ENCODE measurements at regions not wholly inside any gene's neighbourhood (a gene's known extent, or its start where the extent isn't known, plus 50 kb on each side); places are given as distances from the start of the nearest gene placed in this dataset.

DNA sequence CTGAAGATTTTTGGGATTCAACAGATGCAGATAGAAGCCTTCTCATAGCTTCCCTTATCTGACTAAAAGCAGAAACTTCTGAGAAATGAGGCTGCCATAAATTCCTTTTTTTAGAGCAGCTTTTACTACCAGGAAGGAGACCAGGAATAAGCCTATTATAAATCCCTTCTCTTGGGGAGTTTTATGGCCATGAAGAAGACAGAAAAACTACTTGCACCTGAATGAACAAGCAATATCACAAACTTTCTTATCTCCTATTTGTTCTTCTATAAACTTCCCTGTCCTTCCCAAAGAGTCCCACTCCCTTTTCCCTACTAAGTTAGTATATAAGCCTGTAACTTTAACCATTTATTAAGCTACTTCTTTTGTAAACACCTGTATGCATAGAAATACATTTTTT is 603.1 kb downstream of the NSUN3 start:
- no peak overlapping the region for H3K18ac ChIP-seq (ENCODE audit: low read length)
- H3K79me1 ChIP-seq (ENCODE audit: low read depth, low read length) = no peaks in the 10 kb centered on the region
- H3K14ac ChIP-seq (ENCODE audit: low read length) = no peak overlapping the region
- no peak overlapping the region for H3K9ac ChIP-seq (ENCODE audit: low read depth, low read length, poor library complexity)
- no peak overlapping the region for H2BK15ac ChIP-seq (ENCODE audit: low read length)
- H2AFZ ChIP-seq (ENCODE audit: low read length) = no peak overlapping the region
- H3K4me2 ChIP-seq (ENCODE audit: insufficient read depth, low read length, poor library complexity, severe bottlenecking) = no peak overlapping the region
- no peak overlapping the region for H4K8ac ChIP-seq (ENCODE audit: low read depth, low read length)
- no peak for DNase-seq (ENCODE audit: low spot score)
- H2AK5ac ChIP-seq (ENCODE audit: low read depth, low read length) = no peak overlapping the region
- no peaks in the 10 kb centered on the region for H3K9me3 ChIP-seq (replicated peaks in 1 of 2; ENCODE audit: control insufficient read depth in 2 of 2, insufficient read depth in 1 of 2, low read depth in 1 of 2, low read length in 2 of 2)
- no peak overlapping the region for H2BK120ac ChIP-seq (ENCODE audit: low read depth, low read length)
- H3K27me3 ChIP-seq (ENCODE audit: control insufficient read depth in 3 of 3, insufficient read depth in 3 of 3, low read depth in 1 of 3, low read length in 3 of 3) = no peaks in the 10 kb centered on the region
- no peaks in the 10 kb centered on the region for H3K4me1 ChIP-seq (ENCODE audit: control insufficient read depth in 2 of 2, insufficient read depth in 1 of 2, low read depth in 1 of 2, low read length in 2 of 2)
- H2BK5ac ChIP-seq (ENCODE audit: low read length) = no peak overlapping the region
- H3K4ac ChIP-seq (ENCODE audit: low read length) = no peak overlapping the region
- H3K27ac ChIP-seq (replicated peaks; ENCODE audit: low read length) = no peak overlapping the region
- no peak overlapping the region for H3K4me3 ChIP-seq (ENCODE audit: low read length in 2 of 2)
- no peak overlapping the region for H3K23ac ChIP-seq (ENCODE audit: low read depth, low read length, poor library complexity)
- H3K36me3 ChIP-seq (replicated peaks in 1 of 2; ENCODE audit: control insufficient read depth in 2 of 2, insufficient read depth in 2 of 2, low read length in 2 of 2) = no peaks in the 10 kb centered on the region
- no peak overlapping the region for H2BK12ac ChIP-seq (ENCODE audit: low read length)
- no peak overlapping the region for H4K91ac ChIP-seq (ENCODE audit: low read depth, low read length, poor library complexity)

DNA sequence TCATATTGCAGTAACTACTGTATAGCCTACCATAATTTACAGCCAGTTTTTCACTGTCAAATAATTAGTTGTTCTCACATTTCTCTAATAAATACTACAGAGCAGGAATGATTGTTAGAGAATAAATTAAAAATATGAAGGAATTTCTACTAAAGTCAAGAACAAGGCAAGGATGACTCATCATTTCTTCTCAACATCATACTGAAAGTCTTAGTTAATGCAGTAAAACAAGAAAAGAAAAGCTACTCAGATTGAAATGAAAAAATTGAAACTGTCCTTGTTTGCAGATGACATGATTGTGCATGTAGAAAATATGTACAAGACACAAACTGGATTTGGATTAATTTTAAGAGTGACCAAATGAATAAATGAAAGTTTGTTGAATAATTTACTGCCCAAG is 608.2 kb downstream of the NSUN3 start:
- no peak overlapping the region for H2BK5ac ChIP-seq (ENCODE audit: low read length)
- peaks cover 0 to 2% of the 10 kb centered on the region in 2 donors for H3K9me3 ChIP-seq (replicated peaks in 1 of 2; ENCODE audit: control insufficient read depth in 2 of 2, insufficient read depth in 1 of 2, low read depth in 1 of 2, low read length in 2 of 2)
- no peak overlapping the region for H3K27ac ChIP-seq (replicated peaks; ENCODE audit: low read length)
- H2BK120ac ChIP-seq (ENCODE audit: low read depth, low read length) = no peak overlapping the region
- no peaks in the 10 kb centered on the region for H3K4me1 ChIP-seq (ENCODE audit: control insufficient read depth in 2 of 2, insufficient read depth in 1 of 2, low read depth in 1 of 2, low read length in 2 of 2)
- no peak overlapping the region for H3K9ac ChIP-seq (ENCODE audit: low read depth, low read length, poor library complexity)
- no peak overlapping the region for H2AFZ ChIP-seq (ENCODE audit: low read length)
- H3K14ac ChIP-seq (ENCODE audit: low read length) = no peak overlapping the region
- H3K79me1 ChIP-seq (ENCODE audit: low read depth, low read length) = no peaks in the 10 kb centered on the region
- H3K4me3 ChIP-seq (ENCODE audit: low read length in 2 of 2) = no peak overlapping the region
- no peak overlapping the region for H3K18ac ChIP-seq (ENCODE audit: low read length)
- no peak overlapping the region for H3K23ac ChIP-seq (ENCODE audit: low read depth, low read length, poor library complexity)
- DNase-seq (ENCODE audit: low spot score) = no peak
- no peak overlapping the region for H3K4me2 ChIP-seq (ENCODE audit: insufficient read depth, low read length, poor library complexity, severe bottlenecking)
- H3K36me3 ChIP-seq (replicated peaks in 1 of 2; ENCODE audit: control insufficient read depth in 2 of 2, insufficient read depth in 2 of 2, low read length in 2 of 2) = no peaks in the 10 kb centered on the region
- H3K4ac ChIP-seq (ENCODE audit: low read length) = no peak overlapping the region
- H4K91ac ChIP-seq (ENCODE audit: low read depth, low read length, poor library complexity) = no peak overlapping the region
- no peak overlapping the region for H2AK5ac ChIP-seq (ENCODE audit: low read depth, low read length)
- H2BK12ac ChIP-seq (ENCODE audit: low read length) = no peak overlapping the region
- H3K27me3 ChIP-seq (ENCODE audit: control insufficient read depth in 3 of 3, insufficient read depth in 3 of 3, low read depth in 1 of 3, low read length in 3 of 3) = no peaks in the 10 kb centered on the region
- H4K8ac ChIP-seq (ENCODE audit: low read depth, low read length) = no peak overlapping the region
- H2BK15ac ChIP-seq (ENCODE audit: low read length) = no peak overlapping the region

DNA sequence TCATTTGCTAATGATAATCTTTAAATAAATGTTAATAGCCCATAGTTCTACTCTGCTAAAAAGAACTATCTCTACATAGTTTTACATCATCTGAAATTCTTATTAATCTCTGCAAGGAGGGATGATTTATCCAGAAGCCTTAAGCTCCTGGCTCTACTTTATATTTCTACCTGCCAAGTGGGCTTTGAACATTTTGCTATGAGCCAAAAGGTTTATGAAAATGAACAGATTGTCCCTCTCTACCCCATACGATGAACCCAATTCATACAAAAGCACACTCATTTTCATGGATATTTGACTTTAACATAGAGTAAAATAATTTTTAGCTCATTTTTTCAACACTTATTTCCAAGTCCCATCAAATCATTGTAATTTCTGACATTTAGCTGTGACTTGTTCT is 611.0 kb downstream of the NSUN3 start:
- no peak overlapping the region for H3K4ac ChIP-seq (ENCODE audit: low read length)
- H2AFZ ChIP-seq (ENCODE audit: low read length) = no peak overlapping the region
- H3K14ac ChIP-seq (ENCODE audit: low read length) = no peak overlapping the region
- no peaks in the 10 kb centered on the region for H3K27me3 ChIP-seq (ENCODE audit: control insufficient read depth in 3 of 3, insufficient read depth in 3 of 3, low read depth in 1 of 3, low read length in 3 of 3)
- no peak overlapping the region for H3K23ac ChIP-seq (ENCODE audit: low read depth, low read length, poor library complexity)
- H2BK15ac ChIP-seq (ENCODE audit: low read length) = no peak overlapping the region
- no peak overlapping the region for H2BK120ac ChIP-seq (ENCODE audit: low read depth, low read length)
- H3K9me3 ChIP-seq (replicated peaks in 1 of 2; ENCODE audit: control insufficient read depth in 2 of 2, insufficient read depth in 1 of 2, low read depth in 1 of 2, low read length in 2 of 2) = peaks cover 0 to 5% of the 10 kb centered on the region in 2 donors
- H3K9ac ChIP-seq (ENCODE audit: low read depth, low read length, poor library complexity) = no peak overlapping the region
- no peak overlapping the region for H4K91ac ChIP-seq (ENCODE audit: low read depth, low read length, poor library complexity)
- H3K4me2 ChIP-seq (ENCODE audit: insufficient read depth, low read length, poor library complexity, severe bottlenecking) = no peak overlapping the region
- no peak for DNase-seq (ENCODE audit: low spot score)
- no peaks in the 10 kb centered on the region for H3K36me3 ChIP-seq (replicated peaks in 1 of 2; ENCODE audit: control insufficient read depth in 2 of 2, insufficient read depth in 2 of 2, low read length in 2 of 2)
- no peak overlapping the region for H2BK5ac ChIP-seq (ENCODE audit: low read length)
- H3K4me3 ChIP-seq (ENCODE audit: low read length in 2 of 2) = no peak overlapping the region
- H3K18ac ChIP-seq (ENCODE audit: low read length) = no peak overlapping the region
- H3K4me1 ChIP-seq (ENCODE audit: control insufficient read depth in 2 of 2, insufficient read depth in 1 of 2, low read depth in 1 of 2, low read length in 2 of 2) = no peaks in the 10 kb centered on the region
- H2AK5ac ChIP-seq (ENCODE audit: low read depth, low read length) = no peak overlapping the region
- H3K79me1 ChIP-seq (ENCODE audit: low read depth, low read length) = no peaks in the 10 kb centered on the region
- no CpG with 5 or more reads among the region's 1 CpG for WGBS, 2 donors (ENCODE audit: extremely low coverage in 2 of 2, insufficient read length in 2 of 2, insufficient replicate concordance in 1 of 2)
- H4K8ac ChIP-seq (ENCODE audit: low read depth, low read length) = no peak overlapping the region
- H2BK12ac ChIP-seq (ENCODE audit: low read length) = no peak overlapping the region
- no peak overlapping the region for H3K27ac ChIP-seq (replicated peaks; ENCODE audit: low read length)

GRCh38 chr3:94686208-94686607 is 623.3 kb downstream of the NSUN3 start:
- no peaks in the 10 kb centered on the region for H3K9me3 ChIP-seq (replicated peaks in 1 of 2; ENCODE audit: control insufficient read depth in 2 of 2, insufficient read depth in 1 of 2, low read depth in 1 of 2, low read length in 2 of 2)
- no peak overlapping the region for H3K4me2 ChIP-seq (ENCODE audit: insufficient read depth, low read length, poor library complexity, severe bottlenecking)
- H3K4ac ChIP-seq (ENCODE audit: low read length) = no peak overlapping the region
- no peak overlapping the region for H2BK120ac ChIP-seq (ENCODE audit: low read depth, low read length)
- DNase-seq (ENCODE audit: low spot score) = no peak
- no peak overlapping the region for H4K91ac ChIP-seq (ENCODE audit: low read depth, low read length, poor library complexity)
- no peak overlapping the region for H2AK5ac ChIP-seq (ENCODE audit: low read depth, low read length)
- no peaks in the 10 kb centered on the region for H3K79me1 ChIP-seq (ENCODE audit: low read depth, low read length)
- no peaks in the 10 kb centered on the region for H3K4me1 ChIP-seq (ENCODE audit: control insufficient read depth in 2 of 2, insufficient read depth in 1 of 2, low read depth in 1 of 2, low read length in 2 of 2)
- no peak overlapping the region for H2BK15ac ChIP-seq (ENCODE audit: low read length)
- H4K8ac ChIP-seq (ENCODE audit: low read depth, low read length) = no peak overlapping the region
- no peak overlapping the region for H3K4me3 ChIP-seq (ENCODE audit: low read length in 2 of 2)
- H3K14ac ChIP-seq (ENCODE audit: low read length) = no peak overlapping the region
- no peak overlapping the region for H2AFZ ChIP-seq (ENCODE audit: low read length)
- no peak overlapping the region for H2BK12ac ChIP-seq (ENCODE audit: low read length)
- H3K9ac ChIP-seq (ENCODE audit: low read depth, low read length, poor library complexity) = no peak overlapping the region
- H3K36me3 ChIP-seq (replicated peaks in 1 of 2; ENCODE audit: control insufficient read depth in 2 of 2, insufficient read depth in 2 of 2, low read length in 2 of 2) = no peaks in the 10 kb centered on the region
- H3K27ac ChIP-seq (replicated peaks; ENCODE audit: low read length) = no peak overlapping the region
- no peaks in the 10 kb centered on the region for H3K27me3 ChIP-seq (ENCODE audit: control insufficient read depth in 3 of 3, insufficient read depth in 3 of 3, low read depth in 1 of 3, low read length in 3 of 3)
- WGBS, 2 donors (ENCODE audit: extremely low coverage in 2 of 2, insufficient read length in 2 of 2, insufficient replicate concordance in 1 of 2) = no CpG with 5 or more reads among the region's 1 CpG
- H3K18ac ChIP-seq (ENCODE audit: low read length) = no peak overlapping the region
- H3K23ac ChIP-seq (ENCODE audit: low read depth, low read length, poor library complexity) = no peak overlapping the region
- H2BK5ac ChIP-seq (ENCODE audit: low read length) = no peak overlapping the region

All from neuronal stem cell (in vitro differentiated cells).